ENCODE measurements at regions not wholly inside any gene's neighbourhood (a gene's known extent, or its start where the extent isn't known, plus 50 kb on each side); places are given as distances from the start of the nearest gene placed in this dataset.

GRCh38 chr7:118580743-118581382 is 356.4 kb downstream of the ANKRD7 start:
- H3K4me1 ChIP-seq: peaks cover 0 to 7% (median 0%) of the 10 kb centered on the region in 4 donors
- H3K27ac ChIP-seq: no peak overlapping the region
- H3K9me3 ChIP-seq: no peaks in the 10 kb centered on the region
- no peaks in the 10 kb centered on the region for H3K36me3 ChIP-seq
- TF ChIP-seq EP300 (IDR thresholded peaks at IDR 0.05): no peak
- TF ChIP-seq CTCF (IDR thresholded peaks at IDR 0.05): no peak
- no peak for TF ChIP-seq POLR2A (IDR thresholded peaks at IDR 0.05)
- WGBS, 2 donors: 66 to 67% methylated on average over 3 of the region's 3 CpGs
- DNase-seq (ENCODE audit: low spot score in 2 of 2): no peak
- H3K4me3 ChIP-seq: no peak overlapping the region
- no peaks in the 10 kb centered on the region for H3K27me3 ChIP-seq

GRCh38 chr7:118583641-118584040 is 359.1 kb downstream of the ANKRD7 start:
- H3K36me3 ChIP-seq: no peaks in the 10 kb centered on the region
- DNase-seq (ENCODE audit: low spot score in 2 of 2): no peak
- no peak overlapping the region for H3K4me3 ChIP-seq

GRCh38 chr7:118586248-118586647 is 361.7 kb downstream of the ANKRD7 start:
- H3K4me1 ChIP-seq: no peaks in the 10 kb centered on the region
- no peak for DNase-seq (ENCODE audit: low spot score in 2 of 2)
- TF ChIP-seq POLR2A (IDR thresholded peaks at IDR 0.05) (no peak), CTCF (IDR thresholded peaks at IDR 0.05) (no peak), EP300 (IDR thresholded peaks at IDR 0.05) (no peak)
- H3K27ac ChIP-seq: no peak overlapping the region
- WGBS, 2 donors: 75 to 80% methylated on average over 1 of the region's 1 CpG
- no peaks in the 10 kb centered on the region for H3K36me3 ChIP-seq
- no peak overlapping the region for H3K4me3 ChIP-seq
- peaks cover 0 to 5% (median 0%) of the 10 kb centered on the region in 4 donors for H3K9me3 ChIP-seq
- H3K27me3 ChIP-seq: no peaks in the 10 kb centered on the region

More at GRCh38 chr7:118583641-118584040, 359.1 kb downstream of the ANKRD7 start:
- 20 to 27% methylated on average over 1 of the region's 1 CpG for WGBS, 2 donors
- Histone ChIP-seq H3K4me1 (no peaks in the 10 kb centered on the region), H3K27ac (no peak overlapping the region), H3K9me3 (peaks cover 0 to 5% (median 0%) of the 10 kb centered on the region in 4 donors), H3K27me3 (no peaks in the 10 kb centered on the region)
- TF ChIP-seq POLR2A (IDR thresholded peaks at IDR 0.05): no peak
- TF ChIP-seq CTCF (IDR thresholded peaks at IDR 0.05): no peak
- TF ChIP-seq EP300 (IDR thresholded peaks at IDR 0.05): no peak

GRCh38 chr7:118590107-118590506 is 365.6 kb downstream of the ANKRD7 start:
- 70% methylated on average over 2 of the region's 2 CpGs for WGBS, 2 donors
- DNase-seq (ENCODE audit: low spot score in 2 of 2): no peak
- no peaks in the 10 kb centered on the region for H3K36me3 ChIP-seq
- no peaks in the 10 kb centered on the region for H3K27me3 ChIP-seq
- H3K4me3 ChIP-seq: no peak overlapping the region
- no peak overlapping the region for H3K27ac ChIP-seq
- no peaks in the 10 kb centered on the region for H3K4me1 ChIP-seq
- TF ChIP-seq CTCF (IDR thresholded peaks at IDR 0.05) (no peak), EP300 (IDR thresholded peaks at IDR 0.05) (no peak), POLR2A (IDR thresholded peaks at IDR 0.05) (no peak)
- H3K9me3 ChIP-seq: peaks cover 0 to 5% (median 0%) of the 10 kb centered on the region in 4 donors

GRCh38 chr7:118602090-118602489 is 377.6 kb downstream of the ANKRD7 start:
- H3K27ac ChIP-seq: no peak overlapping the region
- H3K4me1 ChIP-seq: no peaks in the 10 kb centered on the region
- H3K9me3 ChIP-seq: no peaks in the 10 kb centered on the region
- no peaks in the 10 kb centered on the region for H3K36me3 ChIP-seq
- H3K27me3 ChIP-seq: no peaks in the 10 kb centered on the region
- no peak for DNase-seq (ENCODE audit: low spot score in 2 of 2)
- TF ChIP-seq POLR2A (IDR thresholded peaks at IDR 0.05) (no peak), EP300 (IDR thresholded peaks at IDR 0.05) (no peak), CTCF (IDR thresholded peaks at IDR 0.05) (no peak)
- H3K4me3 ChIP-seq: no peak overlapping the region

Data from tibial nerve (tissue), 4 donors.